Mucosa of rectum (tissue), 2 donors: ENCODE measurements at regions not wholly inside any gene's neighbourhood (a gene's known extent, or its start where the extent isn't known, plus 50 kb on each side); places are given as distances from the start of the nearest gene placed in this dataset.

Source experiments
- H3K27ac ChIP-seq, 2 donors: one replicate each; pipeline ENCODE4 v1.7.0; 2013; ENCODE audit warnings: inconsistent platforms in 2 of 2, low read depth in 2 of 2, low read length in 2 of 2
- H3K27me3 ChIP-seq, 2 donors: one replicate each; pipeline ENCODE4 v1.7.0; 2013; ENCODE audit warnings: low read length in 2 of 2; ENCODE audit not compliant: control insufficient read depth in 2 of 2, insufficient read depth in 2 of 2
- H3K36me3 ChIP-seq, 2 donors: one replicate each; pipeline ENCODE4 v1.7.0; 2013; ENCODE audit warnings: low read length in 2 of 2; ENCODE audit not compliant: control insufficient read depth in 2 of 2, insufficient read depth in 2 of 2
- H3K4me1 ChIP-seq, 2 donors: one replicate each; pipeline ENCODE4 v1.7.0; 2013; ENCODE audit warnings: low read length in 2 of 2, mild to moderate bottlenecking in 1 of 2; ENCODE audit not compliant: control insufficient read depth in 2 of 2, insufficient read depth in 2 of 2
- H3K4me3 ChIP-seq, 2 donors: one replicate each; pipeline ENCODE4 v1.7.0; 2013; ENCODE audit warnings: low read length in 2 of 2
- H3K9ac ChIP-seq, 2 donors: one replicate each; pipeline ENCODE4 v1.7.0; 2013; ENCODE audit warnings: low read length in 2 of 2, low read depth in 1 of 2, mild to moderate bottlenecking in 1 of 2
- H3K9me3 ChIP-seq, 2 donors: one replicate each; pipeline ENCODE4 v1.7.0; 2013; ENCODE audit warnings: low read length in 2 of 2; ENCODE audit not compliant: control insufficient read depth in 2 of 2
- donor health status: healthy.
- donor health status: Normal muscosa, but diverticular disease.

- Histone ChIP-seq H3K4me3 (no peak overlapping the region), H3K36me3 (no peaks in the 10 kb centered on the region), H3K27ac (no peak overlapping the region), H3K4me1 (no peaks in the 10 kb centered on the region), H3K9me3 (no peaks in the 10 kb centered on the region), H3K27me3 (no peaks in the 10 kb centered on the region), H3K9ac (no peak overlapping the region)
These were observed 169.6 kb upstream of the DCBLD2 start for GRCh38 chr3:99071096-99071495.

DNA sequence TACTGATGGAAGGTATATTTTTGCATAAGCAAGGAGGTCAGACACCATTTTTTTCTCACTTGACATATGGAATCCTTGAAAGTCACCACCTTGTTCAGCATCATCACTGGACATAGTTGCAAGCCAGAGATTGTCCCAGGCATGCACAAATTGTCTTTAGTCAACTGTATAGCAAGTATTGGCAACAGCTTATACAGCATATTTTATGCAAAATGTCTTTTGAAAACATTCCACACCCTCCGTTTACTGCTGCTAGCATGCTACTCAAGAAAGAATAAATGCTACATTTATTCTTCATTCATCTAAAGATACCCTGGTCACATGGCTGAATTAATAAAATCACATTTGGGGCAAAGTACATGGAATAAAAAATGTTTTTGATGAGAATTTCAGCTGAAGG lies 168.5 kb upstream of the DCBLD2 start:
- Histone ChIP-seq H3K9ac (no peak overlapping the region), H3K4me3 (no peak overlapping the region), H3K27ac (no peak overlapping the region), H3K4me1 (no peaks in the 10 kb centered on the region), H3K9me3 (no peaks in the 10 kb centered on the region), H3K36me3 (no peaks in the 10 kb centered on the region), H3K27me3 (no peaks in the 10 kb centered on the region)

DNA sequence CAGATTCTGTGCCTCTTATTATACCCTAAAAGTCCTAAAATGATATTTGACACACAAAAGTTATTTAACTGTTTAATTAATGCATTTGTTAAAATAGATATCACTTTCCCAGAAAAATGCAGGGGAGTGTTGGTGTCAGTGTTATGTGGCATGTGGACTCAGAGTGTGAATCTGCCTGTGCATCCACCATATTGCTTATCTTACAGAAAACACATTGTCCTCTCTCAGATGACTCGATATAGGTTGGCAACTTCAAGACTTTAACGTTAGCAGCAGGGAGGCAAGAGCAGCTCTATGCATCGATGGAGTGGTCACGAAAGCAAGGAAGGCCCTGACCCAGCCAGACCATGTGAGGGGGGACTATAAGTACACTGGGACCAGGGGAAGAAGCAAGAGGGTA lies 165.4 kb upstream of the DCBLD2 start:
- no peaks in the 10 kb centered on the region for H3K27me3 ChIP-seq
- no peaks in the 10 kb centered on the region for H3K36me3 ChIP-seq
- H3K27ac ChIP-seq: no peak overlapping the region
- no peaks in the 10 kb centered on the region for H3K4me1 ChIP-seq
- H3K4me3 ChIP-seq: no peak overlapping the region
- H3K9me3 ChIP-seq: no peaks in the 10 kb centered on the region
- H3K9ac ChIP-seq: no peak overlapping the region

GRCh38 chr3:99049164-99049563 lies 147.7 kb upstream of the DCBLD2 start:
- Histone ChIP-seq H3K4me1 (no peaks in the 10 kb centered on the region), H3K27me3 (no peaks in the 10 kb centered on the region), H3K9me3 (no peaks in the 10 kb centered on the region), H3K4me3 (no peak overlapping the region), H3K9ac (no peak overlapping the region), H3K27ac (no peak overlapping the region), H3K36me3 (no peaks in the 10 kb centered on the region)

- H3K27me3 ChIP-seq: no peaks in the 10 kb centered on the region
- H3K36me3 ChIP-seq: no peaks in the 10 kb centered on the region
- no peaks in the 10 kb centered on the region for H3K9me3 ChIP-seq
- H3K9ac ChIP-seq: no peak overlapping the region
- H3K27ac ChIP-seq: no peak overlapping the region
- H3K4me1 ChIP-seq: no peaks in the 10 kb centered on the region
- H3K4me3 ChIP-seq: no peak overlapping the region
These were observed 140.3 kb upstream of the DCBLD2 start for GRCh38 chr3:99041747-99042146.

DNA sequence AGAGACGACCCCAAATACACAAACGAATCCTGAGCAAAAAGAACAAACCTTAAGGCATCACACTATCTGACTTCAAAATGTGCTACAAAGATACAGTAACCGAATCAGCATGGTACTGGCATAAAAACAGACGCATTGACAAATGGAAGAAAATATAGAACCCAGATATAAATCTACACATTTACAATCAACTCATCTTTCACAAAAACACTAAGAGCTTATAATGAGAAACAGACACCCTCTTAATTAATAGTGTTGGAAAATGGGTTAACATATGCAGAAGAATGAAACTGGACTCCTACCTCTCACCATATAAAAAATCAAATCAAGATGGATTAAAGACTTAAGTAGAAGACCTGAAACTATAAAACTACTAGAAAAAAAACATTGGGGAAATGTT lies 130.3 kb upstream of the DCBLD2 start:
- no peaks in the 10 kb centered on the region for H3K27me3 ChIP-seq
- no peaks in the 10 kb centered on the region for H3K4me1 ChIP-seq
- no peak overlapping the region for H3K9ac ChIP-seq
- H3K27ac ChIP-seq: no peak overlapping the region
- peaks cover 0 to 2% of the 10 kb centered on the region in 2 donors for H3K9me3 ChIP-seq
- H3K4me3 ChIP-seq: no peak overlapping the region
- H3K36me3 ChIP-seq: no peaks in the 10 kb centered on the region

GRCh38 chr3:99023590-99024192 lies 122.2 kb upstream of the DCBLD2 start:
- Histone ChIP-seq H3K4me3 (no peak overlapping the region), H3K36me3 (no peaks in the 10 kb centered on the region), H3K27me3 (no peaks in the 10 kb centered on the region), H3K9me3 (no peaks in the 10 kb centered on the region), H3K27ac (no peak overlapping the region), H3K4me1 (no peaks in the 10 kb centered on the region), H3K9ac (no peak overlapping the region)

- Histone ChIP-seq H3K9ac (no peak overlapping the region), H3K36me3 (no peaks in the 10 kb centered on the region), H3K9me3 (no peaks in the 10 kb centered on the region), H3K27me3 (no peaks in the 10 kb centered on the region), H3K4me3 (no peak overlapping the region), H3K27ac (no peak overlapping the region), H3K4me1 (no peaks in the 10 kb centered on the region)
These were observed 120.0 kb upstream of the DCBLD2 start for GRCh38 chr3:99021466-99021865.

DNA sequence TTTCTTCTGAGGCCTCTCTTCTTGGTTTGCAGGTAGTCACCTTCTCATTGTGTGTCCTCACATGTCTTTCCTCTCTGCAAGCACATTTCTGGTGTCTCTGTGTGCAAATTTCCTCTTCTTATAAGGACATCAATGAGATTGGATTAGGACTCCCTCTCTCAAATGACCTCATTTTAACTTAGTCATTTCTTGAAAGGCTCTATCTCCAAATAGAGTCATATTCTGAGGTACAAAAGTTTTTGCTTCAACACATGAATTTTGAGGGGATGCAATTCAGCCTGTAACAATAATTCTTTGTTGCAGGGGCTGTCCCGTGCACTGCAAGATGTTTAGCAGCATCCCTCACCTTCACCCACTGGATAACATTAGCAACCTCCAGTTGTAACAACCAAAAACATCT lies 115.0 kb upstream of the DCBLD2 start:
- no peaks in the 10 kb centered on the region for H3K36me3 ChIP-seq
- no peaks in the 10 kb centered on the region for H3K4me1 ChIP-seq
- no peak overlapping the region for H3K4me3 ChIP-seq
- H3K9ac ChIP-seq: no peak overlapping the region
- H3K27me3 ChIP-seq: no peaks in the 10 kb centered on the region
- no peak overlapping the region for H3K27ac ChIP-seq
- H3K9me3 ChIP-seq: no peaks in the 10 kb centered on the region

DNA sequence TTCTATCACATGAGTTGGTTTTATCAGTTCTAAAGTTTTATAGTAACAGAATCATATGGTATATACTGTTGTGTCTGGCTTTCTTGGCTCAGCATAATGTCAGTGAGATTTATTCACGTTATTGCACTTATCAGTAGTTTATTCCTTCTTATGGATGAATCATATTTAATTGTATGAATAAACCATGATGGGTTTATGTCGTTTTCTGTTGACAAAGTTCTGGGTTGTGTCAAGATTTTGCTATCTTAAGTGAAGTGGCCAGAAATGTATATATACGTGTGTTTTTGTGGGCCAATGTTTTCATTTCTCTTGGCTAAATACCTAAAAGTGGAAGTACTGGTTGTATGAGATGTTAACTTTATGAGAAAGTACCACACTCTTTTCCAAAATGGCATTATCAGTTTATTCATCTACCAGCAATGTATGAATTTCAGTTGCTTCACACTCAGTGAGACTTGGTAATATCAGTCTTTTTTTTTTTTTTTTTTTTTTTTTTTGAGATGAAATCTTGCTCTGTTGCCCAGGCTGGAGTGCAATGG lies 112.4 kb upstream of the DCBLD2 start:
- Histone ChIP-seq H3K4me1 (no peaks in the 10 kb centered on the region), H3K9me3 (no peaks in the 10 kb centered on the region), H3K4me3 (no peak overlapping the region), H3K27me3 (no peaks in the 10 kb centered on the region), H3K36me3 (no peaks in the 10 kb centered on the region), H3K27ac (no peak overlapping the region), H3K9ac (no peak overlapping the region)

DNA sequence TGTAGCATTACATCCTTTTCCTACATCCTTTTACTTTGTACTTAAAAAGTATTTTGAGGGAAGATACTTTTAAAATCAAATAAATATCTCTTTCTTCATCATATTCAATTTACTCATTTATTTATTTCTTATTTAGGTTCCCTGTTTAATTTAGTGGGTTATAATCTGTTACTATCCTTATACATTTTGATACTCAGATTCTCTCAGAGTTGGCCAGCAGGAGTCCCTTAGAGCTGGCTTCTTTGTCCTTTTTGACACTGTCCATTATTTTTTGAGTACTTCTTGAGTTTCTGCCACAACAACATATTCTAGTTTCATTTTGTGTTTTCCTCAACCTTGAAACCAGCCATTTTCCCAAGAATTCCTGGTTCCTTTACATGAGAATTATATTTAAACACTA lies 111.6 kb upstream of the DCBLD2 start:
- Histone ChIP-seq H3K27ac (no peak overlapping the region), H3K9ac (no peak overlapping the region), H3K36me3 (no peaks in the 10 kb centered on the region), H3K9me3 (no peaks in the 10 kb centered on the region), H3K27me3 (no peaks in the 10 kb centered on the region), H3K4me3 (no peak overlapping the region), H3K4me1 (no peaks in the 10 kb centered on the region)
